Neural crest cell (in vitro differentiated cells): ENCODE measurements at regions not wholly inside any gene's neighbourhood (a gene's known extent, or its start where the extent isn't known, plus 50 kb on each side); places are given as distances from the start of the nearest gene placed in this dataset.

Experiments used
- DNase-seq: peaks from one replicate; pipeline ENCODE4 v3.0.0; 2021; ENCODE audit warnings: low read depth, mixed read lengths, low spot score
- H3K27ac Mint-ChIP-seq: one replicate; pipeline ENCODE4 v1.8.0; 2021; ENCODE audit warnings: mild to moderate bottlenecking, mixed read lengths; ENCODE audit not compliant: unreplicated experiment
- H3K27me3 Mint-ChIP-seq: 2 replicates; pipeline ENCODE4 v1.8.0; 2021; ENCODE audit warnings: low read depth, mild to moderate bottlenecking, mixed read lengths
- H3K36me3 Mint-ChIP-seq: 2 replicates; pipeline ENCODE4 v1.8.0; 2021; ENCODE audit warnings: low read depth, mild to moderate bottlenecking, mixed read lengths
- H3K4me1 Mint-ChIP-seq: 2 replicates; pipeline ENCODE4 v1.8.0; 2021; ENCODE audit warnings: mixed read lengths
- H3K4me3 Mint-ChIP-seq: one replicate; pipeline ENCODE4 v1.8.0; 2021; ENCODE audit warnings: mild to moderate bottlenecking, mixed read lengths
- H3K9me3 Mint-ChIP-seq: 2 replicates; pipeline ENCODE4 v1.8.0; 2021; ENCODE audit warnings: mixed read lengths
- CTCF ChIP-seq: fragments of 200-600 bp; sonication (generic); conservative IDR thresholded peaks from 2 replicates; pipeline ENCODE4 v1.5.0; 2021; ENCODE audit warnings: antibody characterized with exemption, mild to moderate bottlenecking

GRCh38 chr1:166538646-166539045 is 300.6 kb upstream of the POGK start:
- Mint-ChIP-seq H3K36me3 (peaks cover 4% of the 10 kb centered on the region), H3K4me3 (no peak overlapping the region), H3K27ac (no peak overlapping the region), H3K4me1 (no peaks in the 10 kb centered on the region), H3K27me3 (no peaks in the 10 kb centered on the region), H3K9me3 (peaks cover 3% of the 10 kb centered on the region)
- DNase-seq: no peak
- no peak for TF ChIP-seq CTCF

GRCh38 chr1:166544036-166544435 is 295.2 kb upstream of the POGK start:
- H3K27me3 Mint-ChIP-seq: peaks cover 2% of the 10 kb centered on the region
- no peaks in the 10 kb centered on the region for H3K9me3 Mint-ChIP-seq
- H3K4me1 Mint-ChIP-seq: no peaks in the 10 kb centered on the region
- no peak overlapping the region for H3K27ac Mint-ChIP-seq
- H3K4me3 Mint-ChIP-seq: no peak overlapping the region
- H3K36me3 Mint-ChIP-seq: peaks cover 4% of the 10 kb centered on the region
- TF ChIP-seq CTCF: no peak
- no peak for DNase-seq

DNA sequence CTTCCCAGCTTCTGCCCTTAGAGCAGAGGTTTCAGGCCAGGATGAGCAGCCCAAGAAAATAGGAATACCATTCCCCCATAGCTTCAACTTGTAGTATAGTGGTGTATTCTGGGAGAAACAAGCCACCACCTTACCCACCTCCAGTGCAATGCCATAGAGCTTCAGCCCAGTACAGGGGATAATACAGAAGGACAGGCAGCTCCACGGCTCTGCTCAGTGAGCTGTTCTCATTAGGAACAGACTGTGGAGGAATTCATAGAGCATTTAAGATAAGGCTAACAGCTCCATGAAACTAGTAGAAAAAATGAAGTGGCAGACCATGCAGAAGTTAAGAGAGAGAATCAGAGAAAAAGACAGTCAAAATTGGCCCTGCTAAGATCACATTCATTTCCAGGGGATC is 294.7 kb upstream of the POGK start:
- Mint-ChIP-seq H3K9me3 (no peaks in the 10 kb centered on the region), H3K4me1 (no peaks in the 10 kb centered on the region), H3K4me3 (no peak overlapping the region), H3K27ac (no peak overlapping the region), H3K27me3 (peaks cover 2% of the 10 kb centered on the region), H3K36me3 (peaks cover 4% of the 10 kb centered on the region)
- no peak for DNase-seq
- TF ChIP-seq CTCF: no peak

GRCh38 chr1:166552706-166553105 is 286.6 kb upstream of the POGK start:
- Mint-ChIP-seq H3K36me3 (peaks cover 4% of the 10 kb centered on the region), H3K9me3 (peaks cover 7% of the 10 kb centered on the region), H3K4me3 (no peak overlapping the region), H3K27ac (no peak overlapping the region), H3K4me1 (no peaks in the 10 kb centered on the region), H3K27me3 (peaks cover 3% of the 10 kb centered on the region)
- DNase-seq: no peak
- TF ChIP-seq CTCF: no peak

DNA sequence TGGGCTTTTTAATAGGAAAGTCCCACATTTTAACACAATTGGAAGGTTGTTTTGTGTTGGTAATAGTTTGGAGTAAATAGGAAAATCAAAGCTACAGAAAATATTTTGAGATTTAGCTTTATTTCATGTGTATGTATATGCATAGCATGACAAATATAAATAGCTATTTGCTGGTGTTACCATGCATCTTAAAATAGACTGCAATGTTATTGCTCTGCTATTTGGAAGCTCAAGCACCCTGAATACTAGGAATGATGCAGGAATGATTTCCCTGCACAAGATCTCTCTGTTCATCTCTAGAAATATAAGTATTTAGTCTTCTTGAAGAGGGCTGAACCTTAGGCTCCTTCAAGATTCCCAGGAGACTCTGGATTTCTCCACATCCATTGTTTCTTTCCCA is 268.3 kb upstream of the POGK start:
- Mint-ChIP-seq H3K4me3 (no peak overlapping the region), H3K27ac (no peak overlapping the region), H3K4me1 (no peaks in the 10 kb centered on the region), H3K27me3 (peaks cover 4% of the 10 kb centered on the region), H3K36me3 (no peaks in the 10 kb centered on the region), H3K9me3 (no peaks in the 10 kb centered on the region)
- TF ChIP-seq CTCF: no peak
- DNase-seq: no peak

- Mint-ChIP-seq H3K27me3 (peaks cover 3% of the 10 kb centered on the region), H3K36me3 (no peaks in the 10 kb centered on the region), H3K4me3 (no peak overlapping the region), H3K4me1 (no peaks in the 10 kb centered on the region), H3K9me3 (no peaks in the 10 kb centered on the region), H3K27ac (no peak overlapping the region)
- no peak for TF ChIP-seq CTCF
- no peak for DNase-seq
These were observed 266.1 kb upstream of the POGK start for GRCh38 chr1:166573199-166573598.
